Neuronal stem cell (in vitro differentiated cells): ENCODE measurements at regions not wholly inside any gene's neighbourhood (a gene's known extent, or its start where the extent isn't known, plus 50 kb on each side); places are given as distances from the start of the nearest gene placed in this dataset.
A peak's percentile ranks its signal among the peaks of the same experiment; 100 is the strongest.

Experiments used
- DNase-seq: peaks from one replicate; pipeline ENCODE4 v3.0.0-alpha.2; 2013; ENCODE audit warnings: low spot score
- H2AFZ ChIP-seq: one replicate; pipeline ENCODE4 v1.6.1; 2013; ENCODE audit warnings: mild to moderate bottlenecking, low read length, inconsistent platforms
- H2AK5ac ChIP-seq: 2 replicates; pipeline ENCODE4 v1.6.1; 2013; ENCODE audit warnings: low read depth, mild to moderate bottlenecking, inconsistent platforms, low read length, moderate library complexity, mixed read lengths
- H2BK120ac ChIP-seq: 2 replicates; pipeline ENCODE4 v1.6.1; 2013; ENCODE audit warnings: low read depth, mild to moderate bottlenecking, inconsistent platforms, low read length, moderate library complexity, mixed read lengths
- H2BK12ac ChIP-seq: one replicate; pipeline ENCODE4 v1.6.1; 2013; ENCODE audit warnings: low read length, inconsistent platforms
- H2BK15ac ChIP-seq: 2 replicates; pipeline ENCODE4 v1.6.1; 2013; ENCODE audit warnings: mild to moderate bottlenecking, low read length, inconsistent platforms, mixed read lengths
- H2BK5ac ChIP-seq: one replicate; pipeline ENCODE4 v1.6.1; 2013; ENCODE audit warnings: inconsistent platforms, mild to moderate bottlenecking, low read length, moderate library complexity
- H3K14ac ChIP-seq: one replicate; pipeline ENCODE4 v1.6.1; 2013; ENCODE audit warnings: low read length, inconsistent platforms
- H3K18ac ChIP-seq: 2 replicates; pipeline ENCODE4 v1.6.1; 2013; ENCODE audit warnings: low read length, inconsistent platforms
- H3K23ac ChIP-seq: 2 replicates; pipeline ENCODE4 v1.6.1; 2013; ENCODE audit warnings: low read depth, mild to moderate bottlenecking, mixed read lengths, low read length, inconsistent platforms; ENCODE audit not compliant: poor library complexity
- H3K27ac ChIP-seq: replicated peaks from 3 replicates; pipeline ENCODE4 v1.5.1; 2013; ENCODE audit warnings: low read length, inconsistent platforms
- H3K27me3 ChIP-seq, 3 experiments: 2 replicates each; pipeline ENCODE4 v1.6.1; 2013; ENCODE audit warnings: low read length in 3 of 3, mild to moderate bottlenecking in 2 of 3, inconsistent platforms in 1 of 3, low read depth in 1 of 3, mixed read lengths in 1 of 3, moderate library complexity in 1 of 3; ENCODE audit not compliant: control insufficient read depth in 3 of 3, insufficient read depth in 3 of 3
- H3K36me3 ChIP-seq, 2 donors: replicated peaks in 1 of 2; 2 replicates each; pipeline ENCODE4 v1.6.1; 2013; ENCODE audit warnings: low read length in 2 of 2; ENCODE audit not compliant: control insufficient read depth in 2 of 2, insufficient read depth in 2 of 2
- H3K4ac ChIP-seq: 2 replicates; pipeline ENCODE4 v1.6.1; 2013; ENCODE audit warnings: inconsistent platforms, mild to moderate bottlenecking, low read length, moderate library complexity
- H3K4me1 ChIP-seq, 2 donors: 1 replicate in 1 of 2; 2 replicates in 1 of 2; pipeline ENCODE4 v1.6.1; 2013; ENCODE audit warnings: low read length in 2 of 2, low read depth in 1 of 2; ENCODE audit not compliant: control insufficient read depth in 2 of 2, insufficient read depth in 1 of 2
- H3K4me2 ChIP-seq: one replicate; pipeline ENCODE4 v1.6.1; 2013; ENCODE audit warnings: mild to moderate bottlenecking, low read length, inconsistent platforms; ENCODE audit not compliant: insufficient read depth, poor library complexity, severe bottlenecking
- H3K4me3 ChIP-seq, 2 donors: 2 replicates each; pipeline ENCODE4 v1.5.1; 2013; ENCODE audit warnings: low read length in 2 of 2, mild to moderate bottlenecking in 2 of 2, inconsistent platforms in 1 of 2, moderate library complexity in 1 of 2
- H3K79me1 ChIP-seq: one replicate; pipeline ENCODE4 v1.6.1; 2013; ENCODE audit warnings: low read depth, mild to moderate bottlenecking, inconsistent platforms, low read length, moderate library complexity
- H3K9ac ChIP-seq: one replicate; pipeline ENCODE4 v1.6.1; 2013; ENCODE audit warnings: mild to moderate bottlenecking, low read depth, low read length, inconsistent platforms; ENCODE audit not compliant: poor library complexity
- H3K9me3 ChIP-seq, 2 donors: replicated peaks in 1 of 2; 2 replicates each; pipeline versions ENCODE3 to v1.6.1; 2013; ENCODE audit warnings: low read length in 2 of 2, mild to moderate bottlenecking in 2 of 2, inconsistent platforms in 1 of 2, low read depth in 1 of 2, mixed read lengths in 1 of 2, moderate library complexity in 1 of 2; ENCODE audit not compliant: control insufficient read depth in 2 of 2, insufficient read depth in 1 of 2
- H4K8ac ChIP-seq: one replicate; pipeline ENCODE4 v1.6.1; 2013; ENCODE audit warnings: low read depth, mild to moderate bottlenecking, inconsistent platforms, low read length, moderate library complexity
- H4K91ac ChIP-seq: one replicate; pipeline ENCODE4 v1.6.1; 2013; ENCODE audit warnings: low read length, low read depth, mild to moderate bottlenecking, inconsistent platforms; ENCODE audit not compliant: poor library complexity
- WGBS, 2 donors: extraction: QIAGEN DNeasy Blood & Tissue Kit; methylation state at CpG; one replicate each; pipeline ENCODE4 v1.1.7; 2013; ENCODE audit warnings: missing lambda C conversion rate in 2 of 2, mixed read lengths in 1 of 2; ENCODE audit not compliant: insufficient read length in 2 of 2, insufficient replicate concordance in 1 of 2; ENCODE audit errors: extremely low coverage in 2 of 2; 5-methylcytosine and 5-hydroxymethylcytosine counted together

DNA sequence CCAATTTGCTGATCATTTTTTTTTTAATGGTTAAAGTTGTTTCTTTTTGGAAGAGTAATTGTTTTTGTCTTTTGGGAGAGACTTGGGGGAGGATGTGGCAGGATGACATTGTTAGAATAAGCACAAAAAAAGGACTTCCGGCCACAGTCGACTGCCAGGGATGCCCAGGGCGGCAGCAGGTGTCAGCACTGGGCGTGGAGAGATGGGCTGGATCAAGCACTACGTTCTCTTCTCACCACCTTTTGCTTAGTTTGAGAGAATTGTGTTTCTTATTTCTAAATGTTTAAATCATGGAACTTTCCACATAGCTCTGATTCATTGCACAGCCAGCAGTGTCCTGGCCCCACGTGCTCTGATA, 104.6 kb upstream of the FRMD1 start:
- Histone ChIP-seq H3K79me1 (no peaks in the 10 kb centered on the region), H2BK12ac (no peak overlapping the region), H2AK5ac (no peak overlapping the region), H3K14ac (no peak overlapping the region), H3K4me2 (no peak overlapping the region), H3K36me3 (no peaks in the 10 kb centered on the region), H3K4me3 (no peak overlapping the region), H3K4ac (no peak overlapping the region), H4K91ac (no peak overlapping the region), H3K9ac (no peak overlapping the region), H3K23ac (no peak overlapping the region), H2BK15ac (no peak overlapping the region), H4K8ac (no peak overlapping the region), H3K4me1 (peaks cover 2 to 7% of the 10 kb centered on the region in 2 donors), H3K9me3 (peaks cover 0 to 6% of the 10 kb centered on the region in 2 donors), H2AFZ (no peak overlapping the region), H2BK5ac (no peak overlapping the region), H3K18ac (no peak overlapping the region), H3K27me3 (peaks cover 0 to 53% (median 0%) of the 10 kb centered on the region in 3 experiments), H3K27ac (no peak overlapping the region), H2BK120ac (no peak overlapping the region)
- DNase-seq: no peak
- WGBS, 2 donors: no CpG with 5 or more reads among the region's 6 CpGs

- H3K27ac ChIP-seq: no peak overlapping the region
- peaks cover 0 to 53% (median 0%) of the 10 kb centered on the region in 3 experiments for H3K27me3 ChIP-seq
- no peaks in the 10 kb centered on the region for H3K79me1 ChIP-seq
- H4K91ac ChIP-seq: no peak overlapping the region
- no peak overlapping the region for H3K4me3 ChIP-seq
- no peak overlapping the region for H3K18ac ChIP-seq
- no peak overlapping the region for H4K8ac ChIP-seq
- H2BK120ac ChIP-seq: no peak overlapping the region
- no peak overlapping the region for H3K4ac ChIP-seq
- peaks cover 0 to 6% of the 10 kb centered on the region in 2 donors for H3K9me3 ChIP-seq
- no peak overlapping the region for H2AFZ ChIP-seq
- no peak overlapping the region for H3K14ac ChIP-seq
- H2AK5ac ChIP-seq: no peak overlapping the region
- H2BK5ac ChIP-seq: no peak overlapping the region
- H3K36me3 ChIP-seq: no peaks in the 10 kb centered on the region
- H3K4me1 ChIP-seq: peaks cover 6 to 7% of the 10 kb centered on the region in 2 donors
- no peak overlapping the region for H3K23ac ChIP-seq
- no peak overlapping the region for H3K4me2 ChIP-seq
- DNase-seq: no peak
- H2BK15ac ChIP-seq: no peak overlapping the region
- no peak overlapping the region for H3K9ac ChIP-seq
- H2BK12ac ChIP-seq: no peak overlapping the region
- WGBS, 2 donors: no CpG with 5 or more reads among the region's 22 CpGs
Measured at GRCh38 chr6:168182908-168183612, 104.0 kb upstream of the FRMD1 start.

GRCh38 chr6:168182366-168182765, 103.4 kb upstream of the FRMD1 start:
- no peak overlapping the region for H3K4me2 ChIP-seq
- no peak overlapping the region for H2AK5ac ChIP-seq
- DNase-seq: peak; percentile 37
- no CpG with 5 or more reads among the region's 8 CpGs for WGBS, 2 donors
- H4K8ac ChIP-seq: no peak overlapping the region
- H3K27ac ChIP-seq: no peak overlapping the region
- no peak overlapping the region for H3K9ac ChIP-seq
- no peaks in the 10 kb centered on the region for H3K79me1 ChIP-seq
- peaks cover 7 to 9% of the 10 kb centered on the region in 2 donors for H3K4me1 ChIP-seq
- H3K23ac ChIP-seq: no peak overlapping the region
- no peak overlapping the region for H2AFZ ChIP-seq
- no peak overlapping the region for H3K4ac ChIP-seq
- no peak overlapping the region for H2BK15ac ChIP-seq
- H3K4me3 ChIP-seq: no peak overlapping the region
- H3K36me3 ChIP-seq: no peaks in the 10 kb centered on the region
- H3K27me3 ChIP-seq: peaks cover 0 to 51% (median 0%) of the 10 kb centered on the region in 3 experiments
- H2BK120ac ChIP-seq: no peak overlapping the region
- H3K9me3 ChIP-seq: peaks cover 0 to 3% of the 10 kb centered on the region in 2 donors
- no peak overlapping the region for H3K14ac ChIP-seq
- no peak overlapping the region for H2BK12ac ChIP-seq
- H4K91ac ChIP-seq: no peak overlapping the region
- no peak overlapping the region for H3K18ac ChIP-seq
- no peak overlapping the region for H2BK5ac ChIP-seq

DNA sequence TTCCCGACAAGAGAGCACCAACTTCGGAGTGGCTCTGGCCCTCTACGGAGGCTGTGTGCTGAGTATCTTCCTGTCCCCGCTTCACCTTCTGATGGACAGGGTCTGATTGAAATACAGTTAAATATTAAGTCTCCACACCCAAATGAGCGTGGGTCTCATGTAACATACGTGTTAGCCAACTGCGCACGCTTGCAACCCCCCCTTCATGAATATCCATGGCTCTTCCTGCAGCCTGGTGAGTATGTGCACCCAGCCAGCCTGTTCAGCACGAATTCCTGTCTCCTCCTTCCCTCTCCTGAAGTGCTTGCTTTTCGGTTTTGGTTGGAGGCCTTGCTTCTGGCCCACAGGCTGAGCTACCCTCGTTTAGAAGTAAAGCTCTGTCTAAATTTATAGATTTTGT, 102.9 kb upstream of the FRMD1 start:
- Histone ChIP-seq H3K14ac (no peak overlapping the region), H3K4me3 (no peak overlapping the region), H2BK12ac (no peak overlapping the region), H3K9ac (no peak overlapping the region), H2AFZ (no peak overlapping the region), H3K79me1 (no peaks in the 10 kb centered on the region), H3K36me3 (no peaks in the 10 kb centered on the region), H3K18ac (no peak overlapping the region), H4K91ac (no peak overlapping the region), H2BK120ac (no peak overlapping the region), H3K4ac (no peak overlapping the region), H2AK5ac (no peak overlapping the region), H3K23ac (no peak overlapping the region), H3K4me1 (peaks cover 7 to 14% of the 10 kb centered on the region in 2 donors), H2BK5ac (no peak overlapping the region), H4K8ac (no peak overlapping the region), H3K9me3 (peaks cover 0 to 1% of the 10 kb centered on the region in 2 donors), H3K27me3 (peaks cover 0 to 49% (median 0%) of the 10 kb centered on the region in 3 experiments), H3K27ac (no peak overlapping the region), H3K4me2 (no peak overlapping the region), H2BK15ac (no peak overlapping the region)
- WGBS, 2 donors: no CpG with 5 or more reads among the region's 11 CpGs
- DNase-seq: no peak
